Activated CD4-positive, alpha-beta memory T cell treated with anti-CD3 and anti-CD28 coated beads, Interleukin-2, amount 10 ng/mL, durations not matched to agents 7 days and 5 days (primary cell): ENCODE measurements at regions not wholly inside any gene's neighbourhood (a gene's known extent, or its start where the extent isn't known, plus 50 kb on each side); places are given as distances from the start of the nearest gene placed in this dataset.

Source experiments
- CTCF ChIA-PET: fragments of 350-600 bp; sonication (Branson Sonifier 250); formaldehyde crosslinking; loops from one replicate; lab custom pipeline; 2021; ENCODE audit warnings: antibody characterized with exemption, inconsistent platforms; lab: Charles Lee
- POLR2A ChIA-PET: fragments of 350-600 bp; sonication (Branson Sonifier 250); formaldehyde crosslinking; loops from one replicate; lab custom pipeline; 2021; ENCODE audit warnings: antibody characterized with exemption; lab: Charles Lee
- DNase-seq: peaks from one replicate; pipeline ENCODE4 v3.0.0-alpha.2; 2020
- H3K27ac Mint-ChIP-seq: one replicate; pipeline ENCODE4 v1.8.0; 2021; ENCODE audit warnings: mild to moderate bottlenecking, mixed read lengths
- H3K27me3 Mint-ChIP-seq: one replicate; pipeline ENCODE4 v1.8.0; 2021; ENCODE audit warnings: mixed read lengths
- H3K36me3 Mint-ChIP-seq: one replicate; pipeline ENCODE4 v1.8.0; 2021; ENCODE audit warnings: low read depth, mixed read lengths
- H3K4me1 Mint-ChIP-seq: one replicate; pipeline ENCODE4 v1.8.0; 2021; ENCODE audit warnings: mixed read lengths
- H3K4me3 Mint-ChIP-seq: one replicate; pipeline ENCODE4 v1.8.0; 2021; ENCODE audit warnings: mild to moderate bottlenecking, mixed read lengths
- H3K9me3 Mint-ChIP-seq: one replicate; pipeline ENCODE4 v1.8.0; 2021; ENCODE audit warnings: mixed read lengths

GRCh38 chr17:72441909-72442308, 321.1 kb downstream of the SOX9 start:
- CTCF ChIA-PET, result no interaction called here
- POLR2A ChIA-PET, result no interaction called here
- H3K27me3 Mint-ChIP-seq, result no peaks in the 10 kb centered on the region
- no peak overlapping the region for H3K27ac Mint-ChIP-seq
- DNase-seq, result no peak
- no peak overlapping the region for H3K4me3 Mint-ChIP-seq
- no peaks in the 10 kb centered on the region for H3K9me3 Mint-ChIP-seq
- H3K36me3 Mint-ChIP-seq, result no peaks in the 10 kb centered on the region
- no peaks in the 10 kb centered on the region for H3K4me1 Mint-ChIP-seq

- no peak for DNase-seq
- Mint-ChIP-seq H3K27ac (no peak overlapping the region), H3K36me3 (no peaks in the 10 kb centered on the region), H3K27me3 (no peaks in the 10 kb centered on the region), H3K9me3 (no peaks in the 10 kb centered on the region), H3K4me1 (no peaks in the 10 kb centered on the region), H3K4me3 (no peak overlapping the region)
- ChIA-PET POLR2A (no interaction called here), CTCF (no interaction called here)
These were observed 323.8 kb downstream of the SOX9 start for GRCh38 chr17:72444517-72445054.

- Mint-ChIP-seq H3K27ac (no peak overlapping the region), H3K4me1 (no peaks in the 10 kb centered on the region), H3K9me3 (no peaks in the 10 kb centered on the region), H3K27me3 (no peaks in the 10 kb centered on the region), H3K36me3 (no peaks in the 10 kb centered on the region), H3K4me3 (no peak overlapping the region)
- DNase-seq, result no peak
- ChIA-PET POLR2A (no interaction called here), CTCF (no interaction called here)
These were observed 324.5 kb downstream of the SOX9 start for GRCh38 chr17:72445055-72445991.

GRCh38 chr17:72446118-72446517, 325.3 kb downstream of the SOX9 start:
- Mint-ChIP-seq H3K27me3 (no peaks in the 10 kb centered on the region), H3K4me3 (no peak overlapping the region), H3K9me3 (no peaks in the 10 kb centered on the region), H3K4me1 (no peaks in the 10 kb centered on the region), H3K36me3 (no peaks in the 10 kb centered on the region), H3K27ac (no peak overlapping the region)
- ChIA-PET POLR2A (no interaction called here), CTCF (no interaction called here)
- DNase-seq, result no peak

GRCh38 chr17:72446525-72447250, 325.9 kb downstream of the SOX9 start:
- POLR2A ChIA-PET, result no interaction called here
- DNase-seq, result no peak
- H3K4me3 Mint-ChIP-seq, result no peak overlapping the region
- H3K4me1 Mint-ChIP-seq, result no peaks in the 10 kb centered on the region
- no peaks in the 10 kb centered on the region for H3K27me3 Mint-ChIP-seq
- no peaks in the 10 kb centered on the region for H3K9me3 Mint-ChIP-seq
- CTCF ChIA-PET, result no interaction called here
- H3K36me3 Mint-ChIP-seq, result no peaks in the 10 kb centered on the region
- H3K27ac Mint-ChIP-seq, result no peak overlapping the region

- Mint-ChIP-seq H3K4me3 (no peak overlapping the region), H3K27me3 (no peaks in the 10 kb centered on the region), H3K9me3 (no peaks in the 10 kb centered on the region), H3K4me1 (no peaks in the 10 kb centered on the region), H3K36me3 (no peaks in the 10 kb centered on the region), H3K27ac (no peak overlapping the region)
- CTCF ChIA-PET, result no interaction called here
- no peak for DNase-seq
- POLR2A ChIA-PET, result no interaction called here
These were observed 326.4 kb downstream of the SOX9 start for GRCh38 chr17:72447251-72447640.

- H3K27ac Mint-ChIP-seq, result no peak overlapping the region
- H3K4me3 Mint-ChIP-seq, result no peak overlapping the region
- DNase-seq, result no peak
- no peaks in the 10 kb centered on the region for H3K36me3 Mint-ChIP-seq
- POLR2A ChIA-PET, result no interaction called here
- H3K27me3 Mint-ChIP-seq, result no peaks in the 10 kb centered on the region
- H3K4me1 Mint-ChIP-seq, result no peaks in the 10 kb centered on the region
- CTCF ChIA-PET, result no interaction called here
- no peaks in the 10 kb centered on the region for H3K9me3 Mint-ChIP-seq
These were observed 327.2 kb downstream of the SOX9 start for GRCh38 chr17:72448019-72448418.

GRCh38 chr17:72452286-72453173, 331.7 kb downstream of the SOX9 start:
- ChIA-PET CTCF (no interaction called here), POLR2A (no interaction called here)
- Mint-ChIP-seq H3K4me3 (no peak overlapping the region), H3K27me3 (no peaks in the 10 kb centered on the region), H3K4me1 (no peaks in the 10 kb centered on the region), H3K36me3 (no peaks in the 10 kb centered on the region), H3K9me3 (no peaks in the 10 kb centered on the region), H3K27ac (no peak overlapping the region)
- no peak for DNase-seq

GRCh38 chr17:72454342-72454741, 333.5 kb downstream of the SOX9 start:
- ChIA-PET POLR2A (no interaction called here), CTCF (no interaction called here)
- H3K4me1 Mint-ChIP-seq, result no peaks in the 10 kb centered on the region
- H3K27me3 Mint-ChIP-seq, result no peaks in the 10 kb centered on the region
- no peak overlapping the region for H3K4me3 Mint-ChIP-seq
- no peaks in the 10 kb centered on the region for H3K36me3 Mint-ChIP-seq
- H3K27ac Mint-ChIP-seq, result no peak overlapping the region
- DNase-seq, result no peak
- H3K9me3 Mint-ChIP-seq, result no peaks in the 10 kb centered on the region

GRCh38 chr17:72455562-72455961, 334.7 kb downstream of the SOX9 start:
- ChIA-PET CTCF (no interaction called here), POLR2A (no interaction called here)
- Mint-ChIP-seq H3K9me3 (no peaks in the 10 kb centered on the region), H3K36me3 (no peaks in the 10 kb centered on the region), H3K27ac (no peak overlapping the region), H3K27me3 (no peaks in the 10 kb centered on the region), H3K4me3 (no peak overlapping the region), H3K4me1 (no peaks in the 10 kb centered on the region)
- DNase-seq, result no peak

- POLR2A ChIA-PET, result no interaction called here
- H3K27me3 Mint-ChIP-seq, result no peaks in the 10 kb centered on the region
- H3K36me3 Mint-ChIP-seq, result no peaks in the 10 kb centered on the region
- H3K9me3 Mint-ChIP-seq, result no peaks in the 10 kb centered on the region
- no peak overlapping the region for H3K4me3 Mint-ChIP-seq
- CTCF ChIA-PET, result no interaction called here
- no peak for DNase-seq
- no peak overlapping the region for H3K27ac Mint-ChIP-seq
- H3K4me1 Mint-ChIP-seq, result no peaks in the 10 kb centered on the region
These were observed 335.3 kb downstream of the SOX9 start for GRCh38 chr17:72456075-72456474.

- no peak for DNase-seq
- ChIA-PET POLR2A (no interaction called here), CTCF (interaction anchor here (0.6 kb wide), 1 partner anchor 659 kb away, joined by 3 read pairs; no protein-coding TSS in a partner anchor)
- H3K27ac Mint-ChIP-seq, result no peak overlapping the region
- H3K9me3 Mint-ChIP-seq, result no peaks in the 10 kb centered on the region
- no peak overlapping the region for H3K4me3 Mint-ChIP-seq
- no peaks in the 10 kb centered on the region for H3K4me1 Mint-ChIP-seq
- no peaks in the 10 kb centered on the region for H3K27me3 Mint-ChIP-seq
- no peaks in the 10 kb centered on the region for H3K36me3 Mint-ChIP-seq
These were observed 336.9 kb downstream of the SOX9 start for GRCh38 chr17:72457712-72458111.

GRCh38 chr17:72458301-72458700, 337.5 kb downstream of the SOX9 start:
- no peaks in the 10 kb centered on the region for H3K36me3 Mint-ChIP-seq
- no peak overlapping the region for H3K4me3 Mint-ChIP-seq
- ChIA-PET CTCF (interaction anchor here (0.6 kb wide), 1 partner anchor 659 kb away, joined by 3 read pairs; no protein-coding TSS in a partner anchor), POLR2A (no interaction called here)
- H3K27ac Mint-ChIP-seq, result no peak overlapping the region
- no peak for DNase-seq
- no peaks in the 10 kb centered on the region for H3K27me3 Mint-ChIP-seq
- no peaks in the 10 kb centered on the region for H3K9me3 Mint-ChIP-seq
- no peaks in the 10 kb centered on the region for H3K4me1 Mint-ChIP-seq
